Vagina (tissue), 2 donors: ENCODE measurements at regions not wholly inside any gene's neighbourhood (a gene's known extent, or its start where the extent isn't known, plus 50 kb on each side); places are given as distances from the start of the nearest gene placed in this dataset.

Experiments used
- POLR2A ChIP-seq, 2 donors: fragments of 450-650 bp; IDR thresholded peaks; one replicate each; pipeline ENCODE4 v1.6.1; 2017; ENCODE audit warnings: antibody characterized with exemption in 2 of 2, mild to moderate bottlenecking in 2 of 2, moderate library complexity in 2 of 2
- POLR2AphosphoS5 ChIP-seq, 2 donors: sonication (generic); formaldehyde crosslinking; IDR thresholded peaks; one replicate each; pipeline ENCODE4 v1.9.0; 2017; ENCODE audit warnings: antibody characterized with exemption in 2 of 2, mild to moderate bottlenecking in 2 of 2, low read depth in 1 of 2; ENCODE audit not compliant: insufficient read depth in 1 of 2
- TF ChIP-seq, protein P1 (sequence below), 3 experiments: fragments of 450-650 bp in 2 of 3; fragments of 200-600 bp in 1 of 3; sonication (generic) in 1 of 3; IDR thresholded peaks; one replicate each; pipeline ENCODE4 v1.5.1; 2017 to 2019; ENCODE audit warnings: antibody characterized with exemption in 3 of 3, mild to moderate bottlenecking in 2 of 3, moderate library complexity in 2 of 3

DNA sequence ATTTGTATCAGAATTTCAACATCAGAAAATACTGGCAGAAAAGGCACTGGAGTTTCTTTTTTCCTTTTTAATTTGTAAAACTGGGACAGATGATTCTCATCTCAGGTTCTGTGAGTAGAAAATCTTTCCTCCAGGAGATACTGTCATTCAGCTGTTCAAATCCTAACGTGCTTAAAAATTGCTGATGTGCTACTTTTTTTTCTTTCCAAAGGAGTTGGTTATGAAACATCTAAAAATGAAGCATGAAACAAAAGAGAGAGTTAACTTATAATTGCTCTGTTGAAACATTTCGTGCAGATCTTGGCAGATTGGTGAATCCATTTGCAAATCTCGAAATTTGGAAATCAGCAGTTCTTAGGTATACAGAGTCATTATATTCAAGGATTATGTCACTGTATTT lies 622.6 kb downstream of the RNF144B start:
- TF ChIP-seq POLR2A (IDR thresholded peaks at IDR 0.05) (no peak), POLR2AphosphoS5 (IDR thresholded peaks at IDR 0.05; ENCODE audit: insufficient read depth in 1 of 2, low read depth in 1 of 2) (no peak)
- TF ChIP-seq, protein P1, sequence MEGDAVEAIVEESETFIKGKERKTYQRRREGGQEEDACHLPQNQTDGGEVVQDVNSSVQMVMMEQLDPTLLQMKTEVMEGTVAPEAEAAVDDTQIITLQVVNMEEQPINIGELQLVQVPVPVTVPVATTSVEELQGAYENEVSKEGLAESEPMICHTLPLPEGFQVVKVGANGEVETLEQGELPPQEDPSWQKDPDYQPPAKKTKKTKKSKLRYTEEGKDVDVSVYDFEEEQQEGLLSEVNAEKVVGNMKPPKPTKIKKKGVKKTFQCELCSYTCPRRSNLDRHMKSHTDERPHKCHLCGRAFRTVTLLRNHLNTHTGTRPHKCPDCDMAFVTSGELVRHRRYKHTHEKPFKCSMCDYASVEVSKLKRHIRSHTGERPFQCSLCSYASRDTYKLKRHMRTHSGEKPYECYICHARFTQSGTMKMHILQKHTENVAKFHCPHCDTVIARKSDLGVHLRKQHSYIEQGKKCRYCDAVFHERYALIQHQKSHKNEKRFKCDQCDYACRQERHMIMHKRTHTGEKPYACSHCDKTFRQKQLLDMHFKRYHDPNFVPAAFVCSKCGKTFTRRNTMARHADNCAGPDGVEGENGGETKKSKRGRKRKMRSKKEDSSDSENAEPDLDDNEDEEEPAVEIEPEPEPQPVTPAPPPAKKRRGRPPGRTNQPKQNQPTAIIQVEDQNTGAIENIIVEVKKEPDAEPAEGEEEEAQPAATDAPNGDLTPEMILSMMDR (IDR thresholded peaks at IDR 0.05): no peak
